IMR-90 (cell line): ENCODE measurements at regions not wholly inside any gene's neighbourhood (a gene's known extent, or its start where the extent isn't known, plus 50 kb on each side); places are given as distances from the start of the nearest gene placed in this dataset.

Source experiments
- CEBPB ChIP-seq: IDR thresholded peaks from 2 replicates; pipeline ENCODE4 v1.6.1; 2012; ENCODE audit warnings: low read depth, low read length, improper control_type of control experiment
- CHD1 ChIP-seq: IDR thresholded peaks from 2 replicates; pipeline ENCODE4 v1.6.1; 2012; ENCODE audit warnings: low read depth, low read length, improper control_type of control experiment
- CTCF ChIP-seq: conservative IDR thresholded peaks from 2 replicates; pipeline ENCODE4 v1.5.1; 2012; ENCODE audit warnings: mild to moderate bottlenecking, low read depth, low read length, improper control_type of control experiment
- ELK1 ChIP-seq: fragments of 150-350 bp; IDR thresholded peaks from 2 replicates; pipeline ENCODE4 v1.6.1; 2016; ENCODE audit warnings: low read depth, mild to moderate bottlenecking, low read length, moderate library complexity, borderline replicate concordance
- FOS ChIP-seq: fragments of 150-350 bp; IDR thresholded peaks from 2 replicates; pipeline ENCODE4 v1.6.1; 2016; ENCODE audit warnings: low read depth, low read length
- MAZ ChIP-seq: IDR thresholded peaks from 2 replicates; pipeline ENCODE4 v1.6.1; 2012; ENCODE audit warnings: low read depth, mild to moderate bottlenecking, low read length, improper control_type of control experiment, moderate library complexity, borderline replicate concordance
- POLR2A ChIP-seq: IDR thresholded peaks from 2 replicates; pipeline ENCODE4 v1.6.1; 2012; ENCODE audit warnings: mild to moderate bottlenecking, low read depth, low read length
- RAD21 ChIP-seq: IDR thresholded peaks from 2 replicates; pipeline ENCODE4 v1.6.1; 2012; ENCODE audit warnings: low read length, improper control_type of control experiment
- RCOR1 ChIP-seq: IDR thresholded peaks from 2 replicates; pipeline ENCODE4 v1.6.1; 2012; ENCODE audit warnings: mild to moderate bottlenecking, low read length, improper control_type of control experiment; ENCODE audit not compliant: insufficient replicate concordance
- RFX5 ChIP-seq: IDR thresholded peaks from 2 replicates; pipeline ENCODE4 v1.8.0; 2012; ENCODE audit warnings: low read depth, mild to moderate bottlenecking, low read length, moderate library complexity
- SMC3 ChIP-seq: fragments of 150-350 bp; IDR thresholded peaks from 2 replicates; pipeline ENCODE4 v1.6.1; 2016; ENCODE audit warnings: low read depth, mild to moderate bottlenecking, antibody characterized with exemption, low read length, moderate library complexity
- TF ChIP-seq, protein P1 (sequence below): fragments of 150-350 bp; IDR thresholded peaks from 2 replicates; pipeline ENCODE4 v1.6.1; 2017; ENCODE audit warnings: mild to moderate bottlenecking, antibody characterized with exemption, low read length, low read depth

- TF ChIP-seq CEBPB (no peak), CTCF (no peak), RFX5 (no peak), POLR2A (no peak), SMC3 (no peak), RCOR1 (no peak), FOS (no peak), CHD1 (no peak), MAZ (no peak), RAD21 (no peak), ELK1 (no peak)
- TF ChIP-seq, protein P1, sequence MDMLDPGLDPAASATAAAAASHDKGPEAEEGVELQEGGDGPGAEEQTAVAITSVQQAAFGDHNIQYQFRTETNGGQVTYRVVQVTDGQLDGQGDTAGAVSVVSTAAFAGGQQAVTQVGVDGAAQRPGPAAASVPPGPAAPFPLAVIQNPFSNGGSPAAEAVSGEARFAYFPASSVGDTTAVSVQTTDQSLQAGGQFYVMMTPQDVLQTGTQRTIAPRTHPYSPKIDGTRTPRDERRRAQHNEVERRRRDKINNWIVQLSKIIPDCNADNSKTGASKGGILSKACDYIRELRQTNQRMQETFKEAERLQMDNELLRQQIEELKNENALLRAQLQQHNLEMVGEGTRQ, result no peak
These were observed 1126.4 kb upstream of the CITED2 start for GRCh38 chr6:140500849-140501248.
